ENCODE measurements at regions not wholly inside any gene's neighbourhood (a gene's known extent, or its start where the extent isn't known, plus 50 kb on each side); places are given as distances from the start of the nearest gene placed in this dataset.
A peak's percentile ranks its signal among the peaks of the same experiment; 100 is the strongest.

GRCh38 chr13:50071379-50071778 is 56.1 kb downstream of the KCNRG start:
- DNase-seq (ENCODE audit: low spot score): no peak

- DNase-seq (ENCODE audit: low spot score): no peak
Observed at GRCh38 chr13:50072676-50073075, 57.4 kb downstream of the KCNRG start.

- DNase-seq (ENCODE audit: low spot score): no peak
Observed at GRCh38 chr13:50073340-50073739, 58.1 kb downstream of the KCNRG start.

GRCh38 chr13:50074843-50075242 is 59.6 kb downstream of the KCNRG start:
- DNase-seq (ENCODE audit: low spot score): no peak

GRCh38 chr13:50075619-50076097 is 60.4 kb downstream of the KCNRG start:
- DNase-seq (ENCODE audit: low spot score): no peak

GRCh38 chr13:50077431-50077830 is 62.2 kb downstream of the KCNRG start:
- DNase-seq (ENCODE audit: low spot score): no peak

GRCh38 chr13:50078231-50078894 is 63.1 kb downstream of the KCNRG start:
- no peak for DNase-seq (ENCODE audit: low spot score)

- DNase-seq (ENCODE audit: low spot score): no peak
Observed at GRCh38 chr13:50078895-50079654, 63.8 kb downstream of the KCNRG start.

GRCh38 chr13:50079655-50080202 is 64.5 kb downstream of the KCNRG start:
- no peak for DNase-seq (ENCODE audit: low spot score)

GRCh38 chr13:50080203-50080910 is 65.1 kb downstream of the KCNRG start:
- DNase-seq (ENCODE audit: low spot score): no peak

- peak; percentile 58 for DNase-seq (ENCODE audit: low spot score)
Observed at GRCh38 chr13:50080911-50081678, 65.9 kb downstream of the KCNRG start.

GRCh38 chr13:50081679-50082425 is 66.6 kb downstream of the KCNRG start:
- DNase-seq (ENCODE audit: low spot score): peak; percentile 99

- peak; percentile 82 for DNase-seq (ENCODE audit: low spot score)
Observed at GRCh38 chr13:50082426-50083281, 67.4 kb downstream of the KCNRG start.

- no peak for DNase-seq (ENCODE audit: low spot score)
Observed at GRCh38 chr13:50085063-50085462, 69.8 kb downstream of the KCNRG start.

- DNase-seq (ENCODE audit: low spot score): no peak
Observed at GRCh38 chr13:50089633-50090032, 74.4 kb downstream of the KCNRG start.

- no peak for DNase-seq (ENCODE audit: low spot score)
Observed at GRCh38 chr13:50090211-50090610, 75.0 kb downstream of the KCNRG start.

GRCh38 chr13:50094615-50095293 is 79.5 kb downstream of the KCNRG start:
- DNase-seq (ENCODE audit: low spot score): no peak

- DNase-seq (ENCODE audit: low spot score): no peak
Observed at GRCh38 chr13:50098693-50099092, 83.4 kb downstream of the KCNRG start.

- DNase-seq (ENCODE audit: low spot score): no peak
Observed at GRCh38 chr13:50099473-50099872, 84.2 kb downstream of the KCNRG start.

Data from ureter (tissue), 1 donor.